ENCODE measurements at regions not wholly inside any gene's neighbourhood (a gene's known extent, or its start where the extent isn't known, plus 50 kb on each side); places are given as distances from the start of the nearest gene placed in this dataset.
A peak's percentile ranks its signal among the peaks of the same experiment; 100 is the strongest.

DNA sequence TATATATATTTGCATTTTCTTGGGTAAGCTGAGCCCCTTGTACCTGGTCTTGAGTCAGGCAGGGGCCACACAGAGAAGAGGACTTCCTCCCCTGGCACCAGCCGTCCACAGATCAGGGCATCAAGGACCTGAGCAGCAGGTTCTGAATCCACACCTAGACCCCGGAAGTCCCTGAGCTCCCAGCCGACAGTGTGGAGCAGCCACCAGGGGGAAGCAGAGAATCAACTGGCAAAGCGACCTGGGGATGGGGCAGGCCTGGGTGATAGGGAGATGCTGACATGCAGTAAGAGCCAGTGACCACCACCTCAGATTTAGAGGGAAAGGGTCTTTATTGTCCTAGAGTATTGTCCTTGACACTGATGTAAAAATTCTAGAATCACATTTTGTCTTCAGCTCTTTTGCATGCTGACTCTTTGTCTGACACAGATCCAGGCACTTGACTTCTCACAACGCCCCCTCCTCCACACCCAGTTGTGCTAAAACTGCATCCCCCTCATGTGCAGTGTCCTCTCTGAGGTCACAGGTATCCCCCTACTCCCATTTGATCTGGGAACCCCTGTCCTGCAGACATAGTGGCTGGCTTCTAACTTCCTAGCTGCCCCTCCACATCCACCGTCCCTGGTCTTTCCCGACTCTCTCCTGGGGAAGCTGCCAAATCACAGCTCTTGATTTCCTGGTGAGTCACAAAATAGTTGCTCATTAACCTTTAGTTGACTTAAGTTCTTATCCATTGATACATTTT is 109.3 kb downstream of the GGTLC2 start:
- Histone ChIP-seq H3K27me3 (ENCODE audit: control insufficient read depth in 1 of 2, insufficient read depth in 2 of 2, low read length in 2 of 2) (peaks cover 0 to 2% of the 10 kb centered on the region in 2 experiments; a peak in 2 of 5 replicates), H3K9me3 (ENCODE audit: low read length) (no peaks in the 10 kb centered on the region), H4K20me1 (ENCODE audit: insufficient read depth, low read length) (no peaks in the 10 kb centered on the region), H3K4me3 (replicated peaks in 1 of 3; ENCODE audit: insufficient read depth in 1 of 3, low read depth in 2 of 3, low read length in 3 of 3) (no peak overlapping the region), H3K27ac (ENCODE audit: extremely low read length, insufficient read depth, low read length) (no peak overlapping the region), H2AFZ (ENCODE audit: low read length) (no peak overlapping the region), H3K4me1 (ENCODE audit: insufficient read depth, low read length) (no peaks in the 10 kb centered on the region), H3K79me2 (ENCODE audit: insufficient read depth, low read length) (no peaks in the 10 kb centered on the region), H3K9ac (ENCODE audit: insufficient read depth, low read depth, low read length) (no peak overlapping the region), H3K36me3 (replicated peaks in 1 of 2; ENCODE audit: control insufficient read depth in 1 of 2, insufficient read depth in 2 of 2, low read length in 2 of 2) (no peaks in the 10 kb centered on the region), H3K4me2 (ENCODE audit: low read depth, low read length) (no peak overlapping the region)
- POLR2A ChIA-PET: no interaction called here
- DNase-seq (ENCODE audit: low spot score) (peak; percentile 47), FAIRE-seq (peak; percentile 56), ATAC-seq (peak; percentile 95)
- CTCF ChIA-PET (ENCODE audit: low intra/inter-chr PET ratio, low total read pairs): no interaction called here
- peak; percentile 42; the same call in 1 of the 2 replicates for TF ChIP-seq GABPB1 (CRISPR knock-in tag; IDR thresholded peaks at IDR 0.05)
- TF ChIP-seq, protein P1, sequence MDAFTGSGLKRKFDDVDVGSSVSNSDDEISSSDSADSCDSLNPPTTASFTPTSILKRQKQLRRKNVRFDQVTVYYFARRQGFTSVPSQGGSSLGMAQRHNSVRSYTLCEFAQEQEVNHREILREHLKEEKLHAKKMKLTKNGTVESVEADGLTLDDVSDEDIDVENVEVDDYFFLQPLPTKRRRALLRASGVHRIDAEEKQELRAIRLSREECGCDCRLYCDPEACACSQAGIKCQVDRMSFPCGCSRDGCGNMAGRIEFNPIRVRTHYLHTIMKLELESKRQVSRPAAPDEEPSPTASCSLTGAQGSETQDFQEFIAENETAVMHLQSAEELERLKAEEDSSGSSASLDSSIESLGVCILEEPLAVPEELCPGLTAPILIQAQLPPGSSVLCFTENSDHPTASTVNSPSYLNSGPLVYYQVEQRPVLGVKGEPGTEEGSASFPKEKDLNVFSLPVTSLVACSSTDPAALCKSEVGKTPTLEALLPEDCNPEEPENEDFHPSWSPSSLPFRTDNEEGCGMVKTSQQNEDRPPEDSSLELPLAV (CRISPR knock-in tag; conservative IDR thresholded peaks at IDR 0.05; ENCODE audit: low read depth): no peak
- TF ChIP-seq ATM (IDR thresholded peaks at IDR 0.05; ENCODE audit: borderline replicate concordance): no peak
- no peak for TF ChIP-seq MIXL1 (CRISPR knock-in tag; IDR thresholded peaks at IDR 0.05)
- TF ChIP-seq STAG1 (CRISPR knock-in tag; IDR thresholded peaks at IDR 0.05): peak; percentile 35; the same call in 1 of the 2 replicates
- 0 out of 2 replicates have a peak, but pooled peaks have one; percentile 26 for TF ChIP-seq ZNF788 (CRISPR knock-in tag; IDR thresholded peaks at IDR 0.05; ENCODE audit: borderline replicate concordance)
- peak; percentile 64 for TF ChIP-seq XRCC5 (optimal IDR thresholded peaks at IDR 0.05; ENCODE audit: low read length)
- TF ChIP-seq, protein P2, sequence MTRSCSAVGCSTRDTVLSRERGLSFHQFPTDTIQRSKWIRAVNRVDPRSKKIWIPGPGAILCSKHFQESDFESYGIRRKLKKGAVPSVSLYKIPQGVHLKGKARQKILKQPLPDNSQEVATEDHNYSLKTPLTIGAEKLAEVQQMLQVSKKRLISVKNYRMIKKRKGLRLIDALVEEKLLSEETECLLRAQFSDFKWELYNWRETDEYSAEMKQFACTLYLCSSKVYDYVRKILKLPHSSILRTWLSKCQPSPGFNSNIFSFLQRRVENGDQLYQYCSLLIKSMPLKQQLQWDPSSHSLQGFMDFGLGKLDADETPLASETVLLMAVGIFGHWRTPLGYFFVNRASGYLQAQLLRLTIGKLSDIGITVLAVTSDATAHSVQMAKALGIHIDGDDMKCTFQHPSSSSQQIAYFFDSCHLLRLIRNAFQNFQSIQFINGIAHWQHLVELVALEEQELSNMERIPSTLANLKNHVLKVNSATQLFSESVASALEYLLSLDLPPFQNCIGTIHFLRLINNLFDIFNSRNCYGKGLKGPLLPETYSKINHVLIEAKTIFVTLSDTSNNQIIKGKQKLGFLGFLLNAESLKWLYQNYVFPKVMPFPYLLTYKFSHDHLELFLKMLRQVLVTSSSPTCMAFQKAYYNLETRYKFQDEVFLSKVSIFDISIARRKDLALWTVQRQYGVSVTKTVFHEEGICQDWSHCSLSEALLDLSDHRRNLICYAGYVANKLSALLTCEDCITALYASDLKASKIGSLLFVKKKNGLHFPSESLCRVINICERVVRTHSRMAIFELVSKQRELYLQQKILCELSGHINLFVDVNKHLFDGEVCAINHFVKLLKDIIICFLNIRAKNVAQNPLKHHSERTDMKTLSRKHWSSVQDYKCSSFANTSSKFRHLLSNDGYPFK (CRISPR knock-in tag; IDR thresholded peaks at IDR 0.05; ENCODE audit: borderline replicate concordance): no peak
- TF ChIP-seq ZC3H4 (CRISPR knock-in tag; IDR thresholded peaks at IDR 0.05; ENCODE audit: borderline replicate concordance): no peak
- peak; percentile 43; the same call in 1 of the 2 replicates for TF ChIP-seq ETV5 (CRISPR knock-in tag; IDR thresholded peaks at IDR 0.05; ENCODE audit: borderline replicate concordance)
- TF ChIP-seq, protein P3, sequence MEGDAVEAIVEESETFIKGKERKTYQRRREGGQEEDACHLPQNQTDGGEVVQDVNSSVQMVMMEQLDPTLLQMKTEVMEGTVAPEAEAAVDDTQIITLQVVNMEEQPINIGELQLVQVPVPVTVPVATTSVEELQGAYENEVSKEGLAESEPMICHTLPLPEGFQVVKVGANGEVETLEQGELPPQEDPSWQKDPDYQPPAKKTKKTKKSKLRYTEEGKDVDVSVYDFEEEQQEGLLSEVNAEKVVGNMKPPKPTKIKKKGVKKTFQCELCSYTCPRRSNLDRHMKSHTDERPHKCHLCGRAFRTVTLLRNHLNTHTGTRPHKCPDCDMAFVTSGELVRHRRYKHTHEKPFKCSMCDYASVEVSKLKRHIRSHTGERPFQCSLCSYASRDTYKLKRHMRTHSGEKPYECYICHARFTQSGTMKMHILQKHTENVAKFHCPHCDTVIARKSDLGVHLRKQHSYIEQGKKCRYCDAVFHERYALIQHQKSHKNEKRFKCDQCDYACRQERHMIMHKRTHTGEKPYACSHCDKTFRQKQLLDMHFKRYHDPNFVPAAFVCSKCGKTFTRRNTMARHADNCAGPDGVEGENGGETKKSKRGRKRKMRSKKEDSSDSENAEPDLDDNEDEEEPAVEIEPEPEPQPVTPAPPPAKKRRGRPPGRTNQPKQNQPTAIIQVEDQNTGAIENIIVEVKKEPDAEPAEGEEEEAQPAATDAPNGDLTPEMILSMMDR (CRISPR knock-in tag; IDR thresholded peaks at IDR 0.05): peak; percentile 84
- TF ChIP-seq FOXJ3 (CRISPR knock-in tag; IDR thresholded peaks at IDR 0.05; ENCODE audit: borderline replicate concordance): no peak
- no peak for TF ChIP-seq ARNT2 (CRISPR knock-in tag; IDR thresholded peaks at IDR 0.05; ENCODE audit: low read depth)
- TF ChIP-seq ELF3 (CRISPR knock-in tag; IDR thresholded peaks at IDR 0.05): peak; percentile 64; the same call in 1 of the 2 replicates
- TF ChIP-seq ELF1 (CRISPR knock-in tag; IDR thresholded peaks at IDR 0.05): peak; percentile 92
- BruUV-seq (replicated peaks): no TSS peak
- in situ Hi-C loops (cut with HindIII; ENCODE audit: extremely low pct_ligation_motif_present, low pct_unique_long_range_greater_than_20kb) (loop anchor here (10.0 kb wide), 1 partner anchor 131 kb away; the partner anchor contains the start of gene IGLL5), intact Hi-C loops (cut with micrococcal nuclease; ENCODE audit: unreplicated experiment) (no loop called here)
- WGBS (ENCODE audit: low lambda C conversion rate): 4% methylated on average over 5 of the region's 7 CpGs

Data from HepG2 (cell line).